ENCODE measurements at regions not wholly inside any gene's neighbourhood (a gene's known extent, or its start where the extent isn't known, plus 50 kb on each side); places are given as distances from the start of the nearest gene placed in this dataset.

- no peak for DNase-seq
These were observed 62.6 kb upstream of the RAB12 start for GRCh38 chr18:8546677-8547076.

DNA sequence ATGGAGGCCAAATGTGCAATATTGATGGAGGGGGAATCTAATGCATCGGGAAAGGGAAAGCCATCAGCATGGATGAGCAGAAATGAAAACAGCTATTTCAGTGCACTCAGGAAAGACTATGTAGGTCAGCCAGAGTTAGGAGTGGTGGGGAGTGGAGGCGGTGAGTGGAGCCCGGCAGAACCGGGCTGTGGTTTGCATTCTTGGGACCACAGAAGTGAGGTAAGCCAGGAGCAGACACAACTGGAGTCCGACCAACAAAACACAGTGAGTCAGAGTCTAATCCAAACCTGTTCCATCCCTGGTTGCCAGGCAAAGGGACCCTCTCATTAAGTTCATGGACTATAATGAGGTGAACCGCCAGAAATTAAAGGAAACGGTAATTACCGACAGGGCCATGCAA is 61.1 kb upstream of the RAB12 start:
- DNase-seq, result no peak

- DNase-seq, result no peak
These were observed 59.9 kb upstream of the RAB12 start for GRCh38 chr18:8549254-8549757.

GRCh38 chr18:8552151-8552550 is 57.1 kb upstream of the RAB12 start:
- DNase-seq, result no peak

- no peak for DNase-seq
These were observed 54.9 kb upstream of the RAB12 start for GRCh38 chr18:8554354-8554753.

GRCh38 chr18:8556424-8556823 is 52.8 kb upstream of the RAB12 start:
- DNase-seq, result no peak
